Nephron (organoid): ENCODE measurements at regions not wholly inside any gene's neighbourhood (a gene's known extent, or its start where the extent isn't known, plus 50 kb on each side); places are given as distances from the start of the nearest gene placed in this dataset.

Experiments
- H3K27ac Mint-ChIP-seq, 3 experiments: 2 replicates each; pipeline ENCODE4 v1.8.0; 2020; ENCODE audit warnings: mixed read lengths in 3 of 3, mild to moderate bottlenecking in 2 of 3, moderate library complexity in 1 of 3
- H3K27me3 Mint-ChIP-seq: 2 replicates; pipeline ENCODE4 v1.8.0; 2021; ENCODE audit warnings: low read depth, mild to moderate bottlenecking, moderate library complexity, mixed read lengths
- H3K36me3 Mint-ChIP-seq: 2 replicates; pipeline ENCODE4 v1.8.0; 2020; ENCODE audit warnings: low read depth, mixed read lengths
- H3K4me1 Mint-ChIP-seq: 2 replicates; pipeline ENCODE4 v1.8.0; 2020; ENCODE audit warnings: mixed read lengths
- H3K4me3 Mint-ChIP-seq, 3 experiments: 2 replicates each; pipeline ENCODE4 v1.8.0; 2020; ENCODE audit warnings: mild to moderate bottlenecking in 3 of 3, mixed read lengths in 3 of 3, moderate library complexity in 2 of 3
- H3K9me3 Mint-ChIP-seq: 2 replicates; pipeline ENCODE4 v1.8.0; 2020; ENCODE audit warnings: mixed read lengths
- CTCF ChIP-seq, 3 experiments: fragments of 200-600 bp; sonication (generic); IDR thresholded peaks; one replicate each; pipeline ENCODE4 v1.5.0; 2021; ENCODE audit warnings: antibody characterized with exemption in 3 of 3; ENCODE audit not compliant: unreplicated experiment in 3 of 3

DNA sequence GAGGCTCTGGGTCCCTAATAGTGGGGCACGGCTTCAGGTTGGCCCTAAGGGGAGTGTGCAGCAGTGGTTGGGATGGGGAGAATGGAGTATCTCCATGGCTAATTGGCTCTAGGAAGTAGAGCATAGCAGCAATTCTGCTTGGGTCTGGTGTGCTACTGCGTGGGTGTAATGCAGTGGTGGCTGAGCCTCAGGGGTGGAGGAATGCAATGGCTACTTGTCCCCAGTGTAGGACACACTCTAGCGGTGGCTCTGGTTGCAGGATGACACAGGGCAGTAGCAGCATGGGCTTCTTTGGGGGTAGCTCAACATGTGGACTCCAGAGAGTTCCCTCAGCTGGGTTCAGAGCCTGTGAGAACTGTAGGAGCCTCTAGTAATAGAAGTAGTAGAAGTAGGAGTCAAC is 91.2 kb upstream of the FAM78B start:
- Mint-ChIP-seq H3K9me3 (peaks cover 12% of the 10 kb centered on the region), H3K27me3 (peaks cover 6% of the 10 kb centered on the region), H3K4me1 (no peaks in the 10 kb centered on the region), H3K4me3 (no peak overlapping the region), H3K27ac (no peak overlapping the region), H3K36me3 (no peaks in the 10 kb centered on the region)
- no peak for TF ChIP-seq CTCF (IDR thresholded peaks at IDR 0.05; ENCODE audit: unreplicated experiment in 3 of 3)

GRCh38 chr1:166261511-166261910 is 94.7 kb upstream of the FAM78B start:
- Mint-ChIP-seq H3K36me3 (no peaks in the 10 kb centered on the region), H3K9me3 (peaks cover 3% of the 10 kb centered on the region), H3K4me3 (no peak overlapping the region), H3K27me3 (peaks cover 9% of the 10 kb centered on the region), H3K27ac (no peak overlapping the region), H3K4me1 (no peaks in the 10 kb centered on the region)
- no peak for TF ChIP-seq CTCF (IDR thresholded peaks at IDR 0.05; ENCODE audit: unreplicated experiment in 3 of 3)

- no peak overlapping the region for H3K27ac Mint-ChIP-seq
- H3K27me3 Mint-ChIP-seq: peaks cover 4% of the 10 kb centered on the region
- no peaks in the 10 kb centered on the region for H3K36me3 Mint-ChIP-seq
- no peak overlapping the region for H3K4me3 Mint-ChIP-seq
- peaks cover 1% of the 10 kb centered on the region for H3K9me3 Mint-ChIP-seq
- no peak for TF ChIP-seq CTCF (IDR thresholded peaks at IDR 0.05; ENCODE audit: unreplicated experiment in 3 of 3)
- H3K4me1 Mint-ChIP-seq: no peaks in the 10 kb centered on the region
Observed at GRCh38 chr1:166270476-166271150, 103.8 kb upstream of the FAM78B start.

- Mint-ChIP-seq H3K4me1 (no peaks in the 10 kb centered on the region), H3K27ac (no peak overlapping the region), H3K9me3 (peaks cover 3% of the 10 kb centered on the region), H3K4me3 (no peak overlapping the region), H3K36me3 (no peaks in the 10 kb centered on the region), H3K27me3 (peaks cover 2% of the 10 kb centered on the region)
- TF ChIP-seq CTCF (IDR thresholded peaks at IDR 0.05; ENCODE audit: unreplicated experiment in 3 of 3): no peak
Observed at GRCh38 chr1:166271151-166271538, 104.3 kb upstream of the FAM78B start.

DNA sequence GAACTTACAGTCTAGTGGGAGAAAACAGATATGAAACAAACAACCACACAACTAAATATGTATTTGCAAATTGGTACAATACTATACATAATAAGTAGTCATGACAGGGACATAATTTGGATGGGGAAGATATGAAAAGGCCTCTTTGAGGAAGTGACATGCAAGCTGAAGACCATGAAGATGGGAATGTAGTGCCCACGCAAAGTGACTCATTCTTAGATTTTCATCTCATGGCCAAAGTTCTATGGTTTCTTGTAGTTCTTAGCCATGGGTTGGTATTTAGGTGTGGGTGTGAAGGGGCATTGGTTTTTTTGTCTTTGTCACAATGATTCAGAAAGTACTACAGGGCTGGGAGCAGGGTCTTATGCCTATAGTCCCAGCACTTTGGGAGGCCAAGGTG is 105.4 kb upstream of the FAM78B start:
- no peak overlapping the region for H3K27ac Mint-ChIP-seq
- TF ChIP-seq CTCF (IDR thresholded peaks at IDR 0.05; ENCODE audit: unreplicated experiment in 3 of 3): no peak
- no peaks in the 10 kb centered on the region for H3K36me3 Mint-ChIP-seq

DNA sequence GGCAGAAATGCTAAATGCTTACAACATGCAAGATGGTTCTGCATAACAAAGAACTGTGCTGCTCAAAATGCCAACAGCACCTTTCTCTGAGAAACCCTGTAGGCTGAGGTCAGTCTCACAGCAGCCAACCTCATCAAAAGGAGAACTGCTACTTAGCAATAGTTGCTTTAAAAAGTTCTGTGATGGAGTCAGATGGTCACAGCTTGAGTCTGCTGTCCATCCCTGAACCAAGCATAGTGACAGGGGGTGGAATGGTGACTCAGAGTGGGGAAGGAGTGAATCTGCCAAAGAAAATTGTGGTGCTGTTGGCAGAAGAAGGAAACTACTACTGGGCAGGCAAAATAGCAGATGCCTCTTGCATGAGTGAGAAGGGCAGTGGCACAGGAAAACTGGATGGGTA is 106.0 kb upstream of the FAM78B start:
- no peaks in the 10 kb centered on the region for H3K36me3 Mint-ChIP-seq
- H3K9me3 Mint-ChIP-seq: peaks cover 8% of the 10 kb centered on the region
- H3K27me3 Mint-ChIP-seq: no peaks in the 10 kb centered on the region
- H3K4me1 Mint-ChIP-seq: no peaks in the 10 kb centered on the region
- no peak for TF ChIP-seq CTCF (IDR thresholded peaks at IDR 0.05; ENCODE audit: unreplicated experiment in 3 of 3)
- no peak overlapping the region for H3K4me3 Mint-ChIP-seq
- H3K27ac Mint-ChIP-seq: no peak overlapping the region

More for the DNA sequence above, 105.4 kb upstream of the FAM78B start:
- H3K4me1 Mint-ChIP-seq: no peaks in the 10 kb centered on the region
- no peak overlapping the region for H3K4me3 Mint-ChIP-seq
- peaks cover 8% of the 10 kb centered on the region for H3K9me3 Mint-ChIP-seq
- no peaks in the 10 kb centered on the region for H3K27me3 Mint-ChIP-seq
